OCI-LY1 (cell line): ENCODE measurements at regions not wholly inside any gene's neighbourhood (a gene's known extent, or its start where the extent isn't known, plus 50 kb on each side); places are given as distances from the start of the nearest gene placed in this dataset.

ENCODE experiments used
- EZH2 ChIP-seq: fragments of 200-600 bp; sonication (generic), shearing (Covaris generic); IDR thresholded peaks from 2 replicates; pipeline ENCODE4 v1.8.0; 2017; ENCODE audit warnings: borderline replicate concordance, mixed run types, mild to moderate bottlenecking, antibody characterized with exemption, low read length, moderate library complexity, mixed read lengths
- TF ChIP-seq, protein P1 (sequence below): fragments of 200-600 bp; sonication (generic), shearing (Covaris generic); IDR thresholded peaks from 2 replicates; pipeline ENCODE4 v1.5.1; 2017; ENCODE audit warnings: mild to moderate bottlenecking, antibody characterized with exemption, low read length, moderate library complexity, mixed read lengths

GRCh38 chr4:66034262-66034661 lies 364.0 kb upstream of the EPHA5 start:
- TF ChIP-seq, protein P1, sequence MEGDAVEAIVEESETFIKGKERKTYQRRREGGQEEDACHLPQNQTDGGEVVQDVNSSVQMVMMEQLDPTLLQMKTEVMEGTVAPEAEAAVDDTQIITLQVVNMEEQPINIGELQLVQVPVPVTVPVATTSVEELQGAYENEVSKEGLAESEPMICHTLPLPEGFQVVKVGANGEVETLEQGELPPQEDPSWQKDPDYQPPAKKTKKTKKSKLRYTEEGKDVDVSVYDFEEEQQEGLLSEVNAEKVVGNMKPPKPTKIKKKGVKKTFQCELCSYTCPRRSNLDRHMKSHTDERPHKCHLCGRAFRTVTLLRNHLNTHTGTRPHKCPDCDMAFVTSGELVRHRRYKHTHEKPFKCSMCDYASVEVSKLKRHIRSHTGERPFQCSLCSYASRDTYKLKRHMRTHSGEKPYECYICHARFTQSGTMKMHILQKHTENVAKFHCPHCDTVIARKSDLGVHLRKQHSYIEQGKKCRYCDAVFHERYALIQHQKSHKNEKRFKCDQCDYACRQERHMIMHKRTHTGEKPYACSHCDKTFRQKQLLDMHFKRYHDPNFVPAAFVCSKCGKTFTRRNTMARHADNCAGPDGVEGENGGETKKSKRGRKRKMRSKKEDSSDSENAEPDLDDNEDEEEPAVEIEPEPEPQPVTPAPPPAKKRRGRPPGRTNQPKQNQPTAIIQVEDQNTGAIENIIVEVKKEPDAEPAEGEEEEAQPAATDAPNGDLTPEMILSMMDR, result no peak
- no peak for TF ChIP-seq EZH2
